GM12878 (cell line): ENCODE measurements at regions not wholly inside any gene's neighbourhood (a gene's known extent, or its start where the extent isn't known, plus 50 kb on each side); places are given as distances from the start of the nearest gene placed in this dataset.
"Not testable (repeated sequence)": the region's sequence is repeated elsewhere in the genome, so short reads cannot be mapped to it uniquely, and the experiment has no call there.

Experiments
- ATAC-seq: fragments of 200-7000 bp; cut with Tn5 transposase; 3 replicates; pipeline ENCODE4 v1.9.1; 2020; ENCODE audit warnings: mild to moderate bottlenecking, moderate library complexity
- BruUV-seq: library from RNA; stranded (reverse); fragments of 400-500 nt; replicated peaks from 2 replicates; lab custom pipeline; 2021; lab: Mats Ljungman, UMichigan
- CTCF ChIA-PET: fragments of 300-600 bp; sonication (Branson Sonifier 250); formaldehyde crosslinking; extraction: SDS; loops from one replicate; lab custom pipeline; 2021; ENCODE audit warnings: inconsistent platforms; lab: Yijun Ruan, JAX
- POLR2A ChIA-PET: fragments of 350-600 bp; formaldehyde crosslinking; extraction: SDS; loops from one replicate; lab custom pipeline; 2021; ENCODE audit warnings: inconsistent platforms; lab: Charles Lee
- RAD21 ChIA-PET: fragments of 300-600 bp; sonication (Branson Sonifier 250); formaldehyde crosslinking; loops from one replicate; lab custom pipeline; 2023; ENCODE audit warnings: antibody characterized with exemption; ENCODE audit not compliant: unreplicated experiment; lab: Charles Lee
- SMC1A ChIA-PET: fragments of 300-600 bp; sonication (Branson Sonifier 250); formaldehyde crosslinking; loops from one replicate; lab custom pipeline; 2023; ENCODE audit not compliant: unreplicated experiment, uncharacterized antibody; lab: Charles Lee
- DNase-seq: peaks from one replicate; pipeline ENCODE4 v3.0.0-alpha.2; 2011; ENCODE audit warnings: low read depth, low spot score
- FAIRE-seq: peaks from 3 replicates; lab custom pipeline; 2011; peaks lifted over from hg19 to GRCh38; lab: Jason Lieb, UNC
- H2AFZ ChIP-seq: 2 replicates; pipeline ENCODE4 v1.6.0; 2011; ENCODE audit warnings: low read depth, low read length, control low read depth; ENCODE audit not compliant: control insufficient read depth
- H3K27ac ChIP-seq: 2 replicates; pipeline ENCODE4 v1.5.1; 2011; ENCODE audit warnings: control low read depth; ENCODE audit not compliant: control insufficient read depth, insufficient read depth
- H3K27me3 ChIP-seq, 2 experiments: replicated peaks in 1 of 2; 2 replicates each; pipeline versions ENCODE4 v1.6.0 to v1.6.1; 2011; ENCODE audit warnings: low read length in 1 of 2; ENCODE audit not compliant: control insufficient read depth in 2 of 2, insufficient read depth in 2 of 2
- H3K36me3 ChIP-seq, 2 experiments: 2 replicates each; pipeline ENCODE4 v1.5.1; 2011; ENCODE audit warnings: low read length in 1 of 2; ENCODE audit not compliant: control insufficient read depth in 2 of 2, insufficient read depth in 2 of 2
- H3K4me1 ChIP-seq: 2 replicates; pipeline ENCODE4 v1.6.1; 2011; ENCODE audit warnings: mild to moderate bottlenecking, low read length, moderate library complexity, mixed read lengths; ENCODE audit not compliant: control insufficient read depth, insufficient read depth
- H3K4me2 ChIP-seq: 2 replicates; pipeline ENCODE4 v1.6.0; 2011; ENCODE audit warnings: control low read depth; ENCODE audit not compliant: control insufficient read depth, insufficient read depth
- H3K4me3 ChIP-seq: fragments of 200-600 bp; sonication (generic); 2 replicates; pipeline ENCODE4 v1.5.1; 2016
- H3K79me2 ChIP-seq: 2 replicates; pipeline ENCODE4 v1.6.0; 2011; ENCODE audit warnings: low read length; ENCODE audit not compliant: control insufficient read depth, insufficient read depth
- H3K9ac ChIP-seq: 2 replicates; pipeline ENCODE4 v1.8.0; 2011; ENCODE audit warnings: low read length, control low read depth, mixed read lengths; ENCODE audit not compliant: control insufficient read depth, insufficient read depth
- H3K9me3 ChIP-seq: replicated peaks from 3 replicates; pipeline ENCODE4 v1.5.1; 2011; ENCODE audit warnings: mild to moderate bottlenecking, low read length; ENCODE audit not compliant: control insufficient read depth, insufficient read depth
- H4K20me1 ChIP-seq: 2 replicates; pipeline ENCODE4 v1.6.0; 2011; ENCODE audit not compliant: control insufficient read depth, insufficient read depth
- BHLHE40 ChIP-seq, 2 experiments: fragments of 450-650 bp in 1 of 2; IDR thresholded peaks; 2 replicates each; pipeline ENCODE4 v1.6.1; 2011 to 2017; ENCODE audit warnings: low read depth in 2 of 2, borderline replicate concordance in 1 of 2, improper control_type of control experiment in 1 of 2, low read length in 1 of 2, mild to moderate bottlenecking in 1 of 2
- IKZF2 ChIP-seq, 2 experiments: fragments of 450-650 bp; IDR thresholded peaks; 2 replicates each; pipeline ENCODE4 v1.6.1; 2017; ENCODE audit warnings: mild to moderate bottlenecking in 2 of 2, moderate library complexity in 2 of 2
- NRF1 ChIP-seq: conservative IDR thresholded peaks from 2 replicates; pipeline ENCODE4 v1.6.1; 2011; ENCODE audit warnings: mild to moderate bottlenecking, low read depth, low read length, improper control_type of control experiment
- POU2F2 ChIP-seq: IDR thresholded peaks from 3 replicates; pipeline ENCODE4 v1.6.1; 2011; ENCODE audit warnings: low read depth, mild to moderate bottlenecking, low read length, borderline replicate concordance
- WGBS: methylation state at CpG from one replicate; pipeline ENCODE4 v1.1.6; 2016; ENCODE audit warnings: low lambda C conversion rate; ENCODE audit not compliant: insufficient replicate concordance, insufficient coverage; ENCODE audit errors: missing lambda C conversion rate; 5-methylcytosine and 5-hydroxymethylcytosine counted together
- in situ Hi-C: fragments of 300-500 bp; cut with MboI; formaldehyde crosslinking; loops from 9 replicates; pipeline ENCODE4 v1.14.3; 2018; ENCODE audit warnings: mixed read lengths
- intact Hi-C: fragments of 100-400 bp; cut with micrococcal nuclease; formaldehyde crosslinking; loops from one replicate; pipeline ENCODE4 v1.14.2; 2022; ENCODE audit not compliant: unreplicated experiment
- TF ChIP-seq, protein P1 (sequence below): fragments of 450-650 bp; conservative IDR thresholded peaks from 2 replicates; pipeline ENCODE4 v1.6.1; 2017; ENCODE audit warnings: mild to moderate bottlenecking, moderate library complexity

DNA sequence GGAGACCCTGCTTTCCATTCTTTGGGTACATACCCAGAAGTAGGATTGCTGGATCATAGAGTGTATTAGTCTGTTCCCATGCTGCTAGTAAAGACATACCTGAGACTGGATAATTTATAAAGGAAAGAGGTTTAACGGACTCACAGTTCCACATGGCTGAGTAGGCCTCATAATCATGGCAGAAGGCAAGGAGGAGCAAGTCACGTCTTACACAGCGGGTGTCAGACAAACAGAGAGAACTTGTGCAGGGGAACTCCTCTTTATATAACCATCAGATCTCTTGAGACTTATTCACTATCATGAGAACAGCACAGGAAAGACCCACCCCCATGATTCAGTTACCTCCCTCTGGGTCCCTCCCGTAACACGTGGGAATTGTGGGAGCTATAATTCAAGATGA, 87.7 kb upstream of the TOX2 start:
- H3K4me2 ChIP-seq, DNase-seq, H3K27ac ChIP-seq, H2AFZ ChIP-seq, FAIRE-seq, RAD21 ChIA-PET, H4K20me1 ChIP-seq, intact Hi-C loops, H3K79me2 ChIP-seq, H3K9ac ChIP-seq, in situ Hi-C loops, H3K36me3 ChIP-seq, H3K9me3 ChIP-seq, BruUV-seq, ATAC-seq, H3K27me3 ChIP-seq, POLR2A ChIA-PET, H3K4me3 ChIP-seq: not testable (repeated sequence)
- H3K4me1 ChIP-seq: peaks cover 24% of the 10 kb centered on the region
- WGBS: 78% methylated on average over 5 of the region's 5 CpGs
- ChIA-PET CTCF (interaction anchor here (1.5 to 2.3 kb wide), 2 partner anchors 13 to 253 kb away, joined by 3 to 5 read pairs; no protein-coding TSS in a partner anchor), SMC1A (interaction anchor here (0.8 to 2.0 kb wide), 2 partner anchors 13 to 76 kb away, joined by 3 to 8 read pairs; no protein-coding TSS in a partner anchor)

DNA sequence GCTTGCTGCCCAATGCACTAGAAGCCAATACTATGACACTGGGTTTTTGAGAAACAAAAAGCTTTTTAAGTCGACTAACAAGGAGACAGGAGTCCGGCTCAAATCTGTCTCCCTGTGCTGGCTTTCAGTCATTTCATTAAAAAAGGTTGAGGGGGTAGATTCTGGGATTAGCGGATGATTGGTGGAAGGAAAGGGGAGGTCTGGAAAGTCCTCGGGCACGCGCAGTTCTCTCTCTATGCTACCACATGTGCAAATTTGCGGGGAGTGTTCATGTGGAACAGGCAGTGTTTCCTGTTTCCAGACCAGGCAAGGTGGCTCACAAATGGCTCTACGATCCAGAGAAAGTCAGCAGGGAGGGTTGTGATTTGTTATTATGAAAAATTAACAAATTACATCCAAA, 89.1 kb upstream of the TOX2 start:
- ChIA-PET CTCF (interaction anchor here (1.2 to 2.6 kb wide), 3 partner anchors 9 to 75 kb away, joined by 3 to 13 read pairs (median 5); no protein-coding TSS in a partner anchor), RAD21 (interaction anchor here (0.7 to 3.5 kb wide), 8 partner anchors 9 to 256 kb away, joined by 3 to 26 read pairs (median 5); no protein-coding TSS in a partner anchor), POLR2A (no interaction called here), SMC1A (interaction anchor here (0.7 to 2.6 kb wide), 14 partner anchors 9 to 287 kb away, joined by 3 to 17 read pairs (median 5); no protein-coding TSS in a partner anchor)
- Histone ChIP-seq H3K27ac (peak overlapping the region; percentile 18; the same call in 1 of the 2 replicates), H3K79me2 (no peaks in the 10 kb centered on the region), H3K4me1 (peaks cover 24% of the 10 kb centered on the region), H3K27me3 (no peaks in the 10 kb centered on the region), H2AFZ (no peak overlapping the region), H3K9me3 (peaks cover 7% of the 10 kb centered on the region), H3K4me2 (peak overlapping the region; percentile 54), H3K9ac (no peak overlapping the region), H3K4me3 (no peak overlapping the region), H3K36me3 (no peaks in the 10 kb centered on the region), H4K20me1 (no peaks in the 10 kb centered on the region)
- in situ Hi-C loops (no loop called here), intact Hi-C loops (loop anchor here (1.0 kb wide), 1 partner anchor 73 kb away; no protein-coding TSS in a partner anchor)
- DNase-seq (peak; percentile 40), FAIRE-seq (no peak), ATAC-seq (peak; percentile 82)
- WGBS: 31% methylated on average over 8 of the region's 8 CpGs
- BruUV-seq: no TSS peak
- TF ChIP-seq NRF1: 0 out of 2 replicates have a peak, but pooled peaks have one; percentile 19
- peak in 1 of 2 experiments; percentile 19; a peak in 1 of 4 replicates for TF ChIP-seq IKZF2 (IDR thresholded peaks at IDR 0.05)
- peak; percentile 42; the same call in 1 of the 3 replicates for TF ChIP-seq POU2F2
- peak in 1 of 2 experiments; percentile 15; a peak in 1 of 4 replicates for TF ChIP-seq BHLHE40 (IDR thresholded peaks at IDR 0.05; ENCODE audit: borderline replicate concordance in 1 of 2, low read depth in 2 of 2, low read length in 1 of 2)
- TF ChIP-seq, protein P1, sequence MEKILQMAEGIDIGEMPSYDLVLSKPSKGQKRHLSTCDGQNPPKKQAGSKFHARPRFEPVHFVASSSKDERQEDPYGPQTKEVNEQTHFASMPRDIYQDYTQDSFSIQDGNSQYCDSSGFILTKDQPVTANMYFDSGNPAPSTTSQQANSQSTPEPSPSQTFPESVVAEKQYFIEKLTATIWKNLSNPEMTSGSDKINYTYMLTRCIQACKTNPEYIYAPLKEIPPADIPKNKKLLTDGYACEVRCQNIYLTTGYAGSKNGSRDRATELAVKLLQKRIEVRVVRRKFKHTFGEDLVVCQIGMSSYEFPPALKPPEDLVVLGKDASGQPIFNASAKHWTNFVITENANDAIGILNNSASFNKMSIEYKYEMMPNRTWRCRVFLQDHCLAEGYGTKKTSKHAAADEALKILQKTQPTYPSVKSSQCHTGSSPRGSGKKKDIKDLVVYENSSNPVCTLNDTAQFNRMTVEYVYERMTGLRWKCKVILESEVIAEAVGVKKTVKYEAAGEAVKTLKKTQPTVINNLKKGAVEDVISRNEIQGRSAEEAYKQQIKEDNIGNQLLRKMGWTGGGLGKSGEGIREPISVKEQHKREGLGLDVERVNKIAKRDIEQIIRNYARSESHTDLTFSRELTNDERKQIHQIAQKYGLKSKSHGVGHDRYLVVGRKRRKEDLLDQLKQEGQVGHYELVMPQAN: no peak
